HCT116 (cell line): ENCODE measurements at regions not wholly inside any gene's neighbourhood (a gene's known extent, or its start where the extent isn't known, plus 50 kb on each side); places are given as distances from the start of the nearest gene placed in this dataset.

ENCODE experiments used
- CEBPB ChIP-seq: IDR thresholded peaks from 2 replicates; pipeline ENCODE4 v1.6.1; 2012; ENCODE audit warnings: low read depth
- EZH2 ChIP-seq: fragments of 200-600 bp; sonication (generic); IDR thresholded peaks from 2 replicates; pipeline ENCODE4 v1.6.1; 2017; ENCODE audit warnings: antibody characterized with exemption, mixed run types
- EZH2phosphoT487 ChIP-seq: fragments of 200-600 bp; IDR thresholded peaks from 2 replicates; pipeline ENCODE4 v1.6.1; 2018; ENCODE audit warnings: antibody characterized with exemption, borderline replicate concordance
- FOSL1 ChIP-seq: IDR thresholded peaks from 2 replicates; pipeline ENCODE4 v1.6.1; 2012; ENCODE audit warnings: low read depth
- JUND ChIP-seq: IDR thresholded peaks from 2 replicates; pipeline ENCODE4 v1.6.1; 2012
- POLR2A ChIP-seq: IDR thresholded peaks from 2 replicates; pipeline ENCODE4 v1.7.0; 2011; ENCODE audit warnings: borderline replicate concordance; ENCODE audit not compliant: insufficient read depth, insufficient read length; ENCODE audit errors: extremely low read depth
- POLR2AphosphoS5 ChIP-seq: IDR thresholded peaks from 2 replicates; pipeline ENCODE4 v1.6.1; 2011; ENCODE audit warnings: mild to moderate bottlenecking, low read depth, low read length, moderate library complexity
- YY1 ChIP-seq: IDR thresholded peaks from 2 replicates; pipeline ENCODE4 v1.6.1; 2011; ENCODE audit warnings: low read length, low read depth, moderate library complexity, mild to moderate bottlenecking; ENCODE audit not compliant: insufficient replicate concordance; ENCODE audit errors: extremely low read depth
- ZNF274 ChIP-seq: fragments of 200-500 bp; sonication (Bioruptor generic); IDR thresholded peaks from 2 replicates; pipeline ENCODE4 v1.6.1; 2014; ENCODE audit warnings: mild to moderate bottlenecking, low read depth, low read length, inconsistent platforms
- TF ChIP-seq, protein P1 (sequence below), 3 experiments: fragments of 200-600 bp in 1 of 3; sonication (generic) in 1 of 3; IDR thresholded peaks in 2 of 3; conservative IDR thresholded peaks in 1 of 3; 2 replicates each; pipeline ENCODE4 v1.5.1; 2012 to 2017; ENCODE audit warnings: low read depth in 2 of 3, low read length in 2 of 3, antibody characterized with exemption in 1 of 3, borderline replicate concordance in 1 of 3, control low read depth in 1 of 3, mild to moderate bottlenecking in 1 of 3, mixed read lengths in 1 of 3, mixed run types in 1 of 3, moderate library complexity in 1 of 3; ENCODE audit not compliant: insufficient read depth in 1 of 3
- TF ChIP-seq, protein P2 (sequence below): IDR thresholded peaks from 2 replicates; pipeline ENCODE4 v1.6.1; 2012; ENCODE audit warnings: low read depth
- TF ChIP-seq, protein P3 (sequence below): IDR thresholded peaks from 2 replicates; pipeline ENCODE4 v1.6.1; 2011; ENCODE audit warnings: mild to moderate bottlenecking, low read length, moderate library complexity; ENCODE audit not compliant: insufficient replicate concordance; ENCODE audit errors: extremely low read depth
- TF ChIP-seq, protein P4 (sequence below): IDR thresholded peaks from 2 replicates; pipeline ENCODE4 v1.6.1; 2012

DNA sequence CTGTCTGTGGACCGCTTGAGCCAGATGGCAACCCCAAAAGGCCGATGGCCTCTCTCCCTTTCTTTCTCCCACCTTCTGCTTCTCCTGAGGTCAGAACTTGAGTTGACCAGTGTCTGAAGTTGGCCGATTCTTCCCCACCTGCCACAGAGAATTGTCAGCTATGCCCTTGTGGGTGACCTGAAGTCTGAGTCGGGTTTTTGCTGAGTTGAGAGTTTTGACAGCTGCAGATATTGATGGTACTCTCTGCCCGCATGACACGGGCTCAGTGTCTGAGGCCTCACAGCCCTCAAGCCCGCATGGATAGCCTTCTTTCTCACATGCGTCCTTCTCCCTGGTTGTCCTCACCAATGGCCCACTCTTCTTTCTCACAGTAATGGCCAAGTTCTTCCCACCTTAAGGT, 111.0 kb downstream of the EFNB1 start:
- TF ChIP-seq, protein P1, sequence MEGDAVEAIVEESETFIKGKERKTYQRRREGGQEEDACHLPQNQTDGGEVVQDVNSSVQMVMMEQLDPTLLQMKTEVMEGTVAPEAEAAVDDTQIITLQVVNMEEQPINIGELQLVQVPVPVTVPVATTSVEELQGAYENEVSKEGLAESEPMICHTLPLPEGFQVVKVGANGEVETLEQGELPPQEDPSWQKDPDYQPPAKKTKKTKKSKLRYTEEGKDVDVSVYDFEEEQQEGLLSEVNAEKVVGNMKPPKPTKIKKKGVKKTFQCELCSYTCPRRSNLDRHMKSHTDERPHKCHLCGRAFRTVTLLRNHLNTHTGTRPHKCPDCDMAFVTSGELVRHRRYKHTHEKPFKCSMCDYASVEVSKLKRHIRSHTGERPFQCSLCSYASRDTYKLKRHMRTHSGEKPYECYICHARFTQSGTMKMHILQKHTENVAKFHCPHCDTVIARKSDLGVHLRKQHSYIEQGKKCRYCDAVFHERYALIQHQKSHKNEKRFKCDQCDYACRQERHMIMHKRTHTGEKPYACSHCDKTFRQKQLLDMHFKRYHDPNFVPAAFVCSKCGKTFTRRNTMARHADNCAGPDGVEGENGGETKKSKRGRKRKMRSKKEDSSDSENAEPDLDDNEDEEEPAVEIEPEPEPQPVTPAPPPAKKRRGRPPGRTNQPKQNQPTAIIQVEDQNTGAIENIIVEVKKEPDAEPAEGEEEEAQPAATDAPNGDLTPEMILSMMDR (IDR thresholded peaks at IDR 0.05 in 2 of 3, conservative IDR thresholded peaks at IDR 0.05 in 1 of 3; ENCODE audit: borderline replicate concordance in 1 of 3, insufficient read depth in 1 of 3, low read depth in 2 of 3, low read length in 2 of 3): no peak
- TF ChIP-seq POLR2A (no peak), EZH2phosphoT487 (no peak), CEBPB (no peak), POLR2AphosphoS5 (no peak), YY1 (no peak), EZH2 (no peak), ZNF274 (no peak), JUND (no peak), FOSL1 (no peak)
- TF ChIP-seq, protein P2, sequence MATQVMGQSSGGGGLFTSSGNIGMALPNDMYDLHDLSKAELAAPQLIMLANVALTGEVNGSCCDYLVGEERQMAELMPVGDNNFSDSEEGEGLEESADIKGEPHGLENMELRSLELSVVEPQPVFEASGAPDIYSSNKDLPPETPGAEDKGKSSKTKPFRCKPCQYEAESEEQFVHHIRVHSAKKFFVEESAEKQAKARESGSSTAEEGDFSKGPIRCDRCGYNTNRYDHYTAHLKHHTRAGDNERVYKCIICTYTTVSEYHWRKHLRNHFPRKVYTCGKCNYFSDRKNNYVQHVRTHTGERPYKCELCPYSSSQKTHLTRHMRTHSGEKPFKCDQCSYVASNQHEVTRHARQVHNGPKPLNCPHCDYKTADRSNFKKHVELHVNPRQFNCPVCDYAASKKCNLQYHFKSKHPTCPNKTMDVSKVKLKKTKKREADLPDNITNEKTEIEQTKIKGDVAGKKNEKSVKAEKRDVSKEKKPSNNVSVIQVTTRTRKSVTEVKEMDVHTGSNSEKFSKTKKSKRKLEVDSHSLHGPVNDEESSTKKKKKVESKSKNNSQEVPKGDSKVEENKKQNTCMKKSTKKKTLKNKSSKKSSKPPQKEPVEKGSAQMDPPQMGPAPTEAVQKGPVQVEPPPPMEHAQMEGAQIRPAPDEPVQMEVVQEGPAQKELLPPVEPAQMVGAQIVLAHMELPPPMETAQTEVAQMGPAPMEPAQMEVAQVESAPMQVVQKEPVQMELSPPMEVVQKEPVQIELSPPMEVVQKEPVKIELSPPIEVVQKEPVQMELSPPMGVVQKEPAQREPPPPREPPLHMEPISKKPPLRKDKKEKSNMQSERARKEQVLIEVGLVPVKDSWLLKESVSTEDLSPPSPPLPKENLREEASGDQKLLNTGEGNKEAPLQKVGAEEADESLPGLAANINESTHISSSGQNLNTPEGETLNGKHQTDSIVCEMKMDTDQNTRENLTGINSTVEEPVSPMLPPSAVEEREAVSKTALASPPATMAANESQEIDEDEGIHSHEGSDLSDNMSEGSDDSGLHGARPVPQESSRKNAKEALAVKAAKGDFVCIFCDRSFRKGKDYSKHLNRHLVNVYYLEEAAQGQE: no peak
- TF ChIP-seq, protein P3, sequence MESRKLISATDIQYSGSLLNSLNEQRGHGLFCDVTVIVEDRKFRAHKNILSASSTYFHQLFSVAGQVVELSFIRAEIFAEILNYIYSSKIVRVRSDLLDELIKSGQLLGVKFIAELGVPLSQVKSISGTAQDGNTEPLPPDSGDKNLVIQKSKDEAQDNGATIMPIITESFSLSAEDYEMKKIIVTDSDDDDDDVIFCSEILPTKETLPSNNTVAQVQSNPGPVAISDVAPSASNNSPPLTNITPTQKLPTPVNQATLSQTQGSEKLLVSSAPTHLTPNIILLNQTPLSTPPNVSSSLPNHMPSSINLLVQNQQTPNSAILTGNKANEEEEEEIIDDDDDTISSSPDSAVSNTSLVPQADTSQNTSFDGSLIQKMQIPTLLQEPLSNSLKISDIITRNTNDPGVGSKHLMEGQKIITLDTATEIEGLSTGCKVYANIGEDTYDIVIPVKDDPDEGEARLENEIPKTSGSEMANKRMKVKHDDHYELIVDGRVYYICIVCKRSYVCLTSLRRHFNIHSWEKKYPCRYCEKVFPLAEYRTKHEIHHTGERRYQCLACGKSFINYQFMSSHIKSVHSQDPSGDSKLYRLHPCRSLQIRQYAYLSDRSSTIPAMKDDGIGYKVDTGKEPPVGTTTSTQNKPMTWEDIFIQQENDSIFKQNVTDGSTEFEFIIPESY: no peak
- TF ChIP-seq, protein P4, sequence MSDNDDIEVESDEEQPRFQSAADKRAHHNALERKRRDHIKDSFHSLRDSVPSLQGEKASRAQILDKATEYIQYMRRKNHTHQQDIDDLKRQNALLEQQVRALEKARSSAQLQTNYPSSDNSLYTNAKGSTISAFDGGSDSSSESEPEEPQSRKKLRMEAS: no peak
